ENCODE measurements at regions not wholly inside any gene's neighbourhood (a gene's known extent, or its start where the extent isn't known, plus 50 kb on each side); places are given as distances from the start of the nearest gene placed in this dataset.
A peak's percentile ranks its signal among the peaks of the same experiment; 100 is the strongest.

GRCh38 chr1:94329986-94330385 is 88.2 kb upstream of the ABCD3 start:
- Histone ChIP-seq H3K9me1 (ENCODE audit: control insufficient read depth, extremely low read depth, insufficient read depth, low read length) (no peaks in the 10 kb centered on the region), H3K9me3 (ENCODE audit: control insufficient read depth, low read depth, low read length) (no peaks in the 10 kb centered on the region), H3K36me3 (ENCODE audit: control insufficient read depth in 2 of 2, extremely low read depth in 1 of 2, insufficient read depth in 2 of 2, low read length in 2 of 2) (no peaks in the 10 kb centered on the region), H3K27ac (ENCODE audit: control insufficient read depth, insufficient read depth, low read length) (no peak overlapping the region), H3K4me2 (ENCODE audit: control insufficient read depth, extremely low read depth, insufficient read depth, low read depth, low read length) (no peak overlapping the region), H3K4me1 (ENCODE audit: control insufficient read depth, extremely low read depth, insufficient read depth, low read length) (peaks cover 30% of the 10 kb centered on the region), H2AFZ (ENCODE audit: control insufficient read depth, low read length) (no peak overlapping the region), H3K27me3 (ENCODE audit: control insufficient read depth, extremely low read depth, insufficient read depth, low read length) (no peaks in the 10 kb centered on the region), H3K4me3 (ENCODE audit: control insufficient read depth in 2 of 3, extremely low read depth in 1 of 3, insufficient read depth in 2 of 3, low read depth in 1 of 3, low read length in 3 of 3) (no peak overlapping the region), H4K20me1 (ENCODE audit: control insufficient read depth, extremely low read depth, insufficient read depth, low read length) (no peaks in the 10 kb centered on the region), H3K9ac (ENCODE audit: control insufficient read depth, extremely low read depth, insufficient read depth, low read length) (no peak overlapping the region), H3K79me2 (ENCODE audit: control insufficient read depth, insufficient read depth, low read length) (no peaks in the 10 kb centered on the region)
- dilution Hi-C loops (cut with MboI; ENCODE audit: extremely low pct_ligation_motif_present, low sequenced_read_pairs): no loop called here
- TF ChIP-seq, protein P1, sequence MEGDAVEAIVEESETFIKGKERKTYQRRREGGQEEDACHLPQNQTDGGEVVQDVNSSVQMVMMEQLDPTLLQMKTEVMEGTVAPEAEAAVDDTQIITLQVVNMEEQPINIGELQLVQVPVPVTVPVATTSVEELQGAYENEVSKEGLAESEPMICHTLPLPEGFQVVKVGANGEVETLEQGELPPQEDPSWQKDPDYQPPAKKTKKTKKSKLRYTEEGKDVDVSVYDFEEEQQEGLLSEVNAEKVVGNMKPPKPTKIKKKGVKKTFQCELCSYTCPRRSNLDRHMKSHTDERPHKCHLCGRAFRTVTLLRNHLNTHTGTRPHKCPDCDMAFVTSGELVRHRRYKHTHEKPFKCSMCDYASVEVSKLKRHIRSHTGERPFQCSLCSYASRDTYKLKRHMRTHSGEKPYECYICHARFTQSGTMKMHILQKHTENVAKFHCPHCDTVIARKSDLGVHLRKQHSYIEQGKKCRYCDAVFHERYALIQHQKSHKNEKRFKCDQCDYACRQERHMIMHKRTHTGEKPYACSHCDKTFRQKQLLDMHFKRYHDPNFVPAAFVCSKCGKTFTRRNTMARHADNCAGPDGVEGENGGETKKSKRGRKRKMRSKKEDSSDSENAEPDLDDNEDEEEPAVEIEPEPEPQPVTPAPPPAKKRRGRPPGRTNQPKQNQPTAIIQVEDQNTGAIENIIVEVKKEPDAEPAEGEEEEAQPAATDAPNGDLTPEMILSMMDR (optimal IDR thresholded peaks at IDR 0.05 in 1 of 3, IDR thresholded peaks at IDR 0.05 in 1 of 3, conservative IDR thresholded peaks at IDR 0.05 in 1 of 3; ENCODE audit: extremely low read depth in 1 of 3, insufficient read depth in 2 of 3, low read length in 3 of 3): peak in 2 of 3 experiments; percentile 37 to 43
- no peak for TF ChIP-seq EZH2 (IDR thresholded peaks at IDR 0.05; ENCODE audit: low read length)
- no peak for FAIRE-seq
- DNase-seq (ENCODE audit: low read depth, low spot score): no peak

DNA sequence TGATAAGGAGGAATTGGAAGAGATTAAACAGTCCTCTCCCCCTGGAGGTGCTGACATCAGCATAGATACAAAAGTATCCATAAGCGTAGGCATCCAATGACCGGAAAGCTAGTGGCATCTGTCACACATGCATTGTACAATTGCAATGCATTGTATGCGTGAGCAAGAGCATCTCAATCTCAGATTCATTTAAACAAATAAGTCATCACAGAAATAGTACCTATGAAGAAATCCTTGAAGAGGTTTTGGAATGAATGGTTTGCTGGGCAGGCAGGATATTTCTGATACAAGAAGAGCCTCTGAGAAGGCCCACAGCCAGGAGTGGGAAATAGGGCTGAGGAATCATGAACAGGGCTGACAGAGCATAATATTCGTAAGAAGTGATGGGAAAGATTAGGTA is 88.9 kb upstream of the ABCD3 start:
- DNase-seq (ENCODE audit: low read depth, low spot score) (no peak), FAIRE-seq (no peak)
- Histone ChIP-seq H2AFZ (ENCODE audit: control insufficient read depth, low read length) (no peak overlapping the region), H3K27ac (ENCODE audit: control insufficient read depth, insufficient read depth, low read length) (no peak overlapping the region), H3K4me1 (ENCODE audit: control insufficient read depth, extremely low read depth, insufficient read depth, low read length) (peaks cover 37% of the 10 kb centered on the region), H3K36me3 (ENCODE audit: control insufficient read depth in 2 of 2, extremely low read depth in 1 of 2, insufficient read depth in 2 of 2, low read length in 2 of 2) (no peaks in the 10 kb centered on the region), H3K4me2 (ENCODE audit: control insufficient read depth, extremely low read depth, insufficient read depth, low read depth, low read length) (no peak overlapping the region), H3K4me3 (ENCODE audit: control insufficient read depth in 2 of 3, extremely low read depth in 1 of 3, insufficient read depth in 2 of 3, low read depth in 1 of 3, low read length in 3 of 3) (no peak overlapping the region), H3K9me1 (ENCODE audit: control insufficient read depth, extremely low read depth, insufficient read depth, low read length) (no peaks in the 10 kb centered on the region), H3K9ac (ENCODE audit: control insufficient read depth, extremely low read depth, insufficient read depth, low read length) (no peak overlapping the region), H3K79me2 (ENCODE audit: control insufficient read depth, insufficient read depth, low read length) (no peaks in the 10 kb centered on the region), H4K20me1 (ENCODE audit: control insufficient read depth, extremely low read depth, insufficient read depth, low read length) (no peaks in the 10 kb centered on the region), H3K27me3 (ENCODE audit: control insufficient read depth, extremely low read depth, insufficient read depth, low read length) (no peaks in the 10 kb centered on the region), H3K9me3 (ENCODE audit: control insufficient read depth, low read depth, low read length) (no peaks in the 10 kb centered on the region)
- dilution Hi-C loops (cut with MboI; ENCODE audit: extremely low pct_ligation_motif_present, low sequenced_read_pairs): no loop called here
- TF ChIP-seq, protein P1 (optimal IDR thresholded peaks at IDR 0.05 in 1 of 3, IDR thresholded peaks at IDR 0.05 in 1 of 3, conservative IDR thresholded peaks at IDR 0.05 in 1 of 3; ENCODE audit: extremely low read depth in 1 of 3, insufficient read depth in 2 of 3, low read length in 3 of 3): no peak
- no peak for TF ChIP-seq EZH2 (IDR thresholded peaks at IDR 0.05; ENCODE audit: low read length)

All from keratinocyte (primary cell).